ENCODE measurements at regions not wholly inside any gene's neighbourhood (a gene's known extent, or its start where the extent isn't known, plus 50 kb on each side); places are given as distances from the start of the nearest gene placed in this dataset.

GRCh38 chr5:82594097-82594496, 315.9 kb upstream of the RPS23 start:
- DNase-seq (no peak), ATAC-seq (ENCODE audit: low FRiP score in 2 of 2) (no peak)
- Histone ChIP-seq H3K4me1 (no peaks in the 10 kb centered on the region), H3K36me3 (no peaks in the 10 kb centered on the region), H3K27me3 (no peaks in the 10 kb centered on the region), H3K4me3 (no peak overlapping the region), H3K27ac (no peak overlapping the region), H3K9me3 (no peaks in the 10 kb centered on the region)
- 70 to 76% methylated on average over 1 of the region's 1 CpG for WGBS, 2 donors
- TF ChIP-seq POLR2AphosphoS5 (IDR thresholded peaks at IDR 0.05): no peak
- TF ChIP-seq EP300 (IDR thresholded peaks at IDR 0.05): no peak
- no peak for TF ChIP-seq CTCF (IDR thresholded peaks at IDR 0.05)

GRCh38 chr5:82593481-82593880, 315.3 kb upstream of the RPS23 start:
- no peaks in the 10 kb centered on the region for H3K27me3 ChIP-seq
- H3K27ac ChIP-seq: no peak overlapping the region
- H3K9me3 ChIP-seq: no peaks in the 10 kb centered on the region
- no peak overlapping the region for H3K4me3 ChIP-seq
- TF ChIP-seq POLR2A (IDR thresholded peaks at IDR 0.05): no peak
- no peak for TF ChIP-seq CTCF (IDR thresholded peaks at IDR 0.05)
- TF ChIP-seq POLR2AphosphoS5 (IDR thresholded peaks at IDR 0.05): no peak
- TF ChIP-seq EP300 (IDR thresholded peaks at IDR 0.05): no peak
- no peaks in the 10 kb centered on the region for H3K4me1 ChIP-seq
- DNase-seq (no peak), ATAC-seq (ENCODE audit: low FRiP score in 2 of 2) (peak in 1 of 2 donors; percentile 32)
- H3K36me3 ChIP-seq: no peaks in the 10 kb centered on the region
- 50 to 71% methylated on average over 1 of the region's 1 CpG for WGBS, 2 donors

GRCh38 chr5:82591021-82591515, 312.9 kb upstream of the RPS23 start:
- no peak for TF ChIP-seq EP300 (IDR thresholded peaks at IDR 0.05)
- TF ChIP-seq CTCF (IDR thresholded peaks at IDR 0.05): no peak
- TF ChIP-seq POLR2A (IDR thresholded peaks at IDR 0.05): no peak
- TF ChIP-seq POLR2AphosphoS5 (IDR thresholded peaks at IDR 0.05): no peak
- no peaks in the 10 kb centered on the region for H3K9me3 ChIP-seq
- DNase-seq (no peak), ATAC-seq (ENCODE audit: low FRiP score in 2 of 2) (no peak)
- H3K4me3 ChIP-seq: no peak overlapping the region
- no peaks in the 10 kb centered on the region for H3K27me3 ChIP-seq
- H3K36me3 ChIP-seq: no peaks in the 10 kb centered on the region
- H3K27ac ChIP-seq: no peak overlapping the region
- no peaks in the 10 kb centered on the region for H3K4me1 ChIP-seq

- no peaks in the 10 kb centered on the region for H3K36me3 ChIP-seq
- H3K4me1 ChIP-seq: no peaks in the 10 kb centered on the region
- H3K27ac ChIP-seq: no peak overlapping the region
- no peak overlapping the region for H3K4me3 ChIP-seq
- ATAC-seq (ENCODE audit: low FRiP score in 2 of 2) (no peak), DNase-seq (no peak)
- no peaks in the 10 kb centered on the region for H3K9me3 ChIP-seq
- TF ChIP-seq POLR2A (IDR thresholded peaks at IDR 0.05) (no peak), EP300 (IDR thresholded peaks at IDR 0.05) (no peak), POLR2AphosphoS5 (IDR thresholded peaks at IDR 0.05) (no peak), CTCF (IDR thresholded peaks at IDR 0.05) (no peak)
- WGBS, 2 donors: 74 to 76% methylated on average over 1 of the region's 1 CpG
- H3K27me3 ChIP-seq: no peaks in the 10 kb centered on the region
These were observed 312.0 kb upstream of the RPS23 start for GRCh38 chr5:82590112-82590511.

GRCh38 chr5:82586661-82587310, 308.6 kb upstream of the RPS23 start:
- TF ChIP-seq POLR2A (IDR thresholded peaks at IDR 0.05) (no peak), EP300 (IDR thresholded peaks at IDR 0.05) (no peak), CTCF (IDR thresholded peaks at IDR 0.05) (no peak), POLR2AphosphoS5 (IDR thresholded peaks at IDR 0.05) (no peak)
- H3K36me3 ChIP-seq: no peaks in the 10 kb centered on the region
- peak overlapping the region in 1 of 4 donors; percentile 49 for H3K27ac ChIP-seq
- no peaks in the 10 kb centered on the region for H3K4me1 ChIP-seq
- H3K4me3 ChIP-seq: no peak overlapping the region
- ATAC-seq (ENCODE audit: low FRiP score in 2 of 2) (no peak), DNase-seq (no peak)
- H3K27me3 ChIP-seq: no peaks in the 10 kb centered on the region
- no peaks in the 10 kb centered on the region for H3K9me3 ChIP-seq
- 53 to 72% methylated on average over 3 of the region's 3 CpGs for WGBS, 2 donors

Measured in upper lobe of left lung (tissue), 6 donors.